Hippocampal formation (tissue), 2 donors: ENCODE measurements at regions not wholly inside any gene's neighbourhood (a gene's known extent, or its start where the extent isn't known, plus 50 kb on each side); places are given as distances from the start of the nearest gene placed in this dataset.

Source experiments
- DNase-seq, 2 donors: peaks; one replicate each; lab custom pipeline; 2025; lab: John Stamatoyannopoulos, UW

GRCh38 chr14:96727980-96728717 is 69.0 kb upstream of the VRK1 start:
- no peak for DNase-seq

GRCh38 chr14:96729889-96730288 is 67.3 kb upstream of the VRK1 start:
- no peak for DNase-seq

GRCh38 chr14:96730386-96730785 is 66.8 kb upstream of the VRK1 start:
- DNase-seq = no peak

GRCh38 chr14:96734076-96734622 is 63.0 kb upstream of the VRK1 start:
- no peak for DNase-seq

GRCh38 chr14:96735526-96735925 is 61.7 kb upstream of the VRK1 start:
- DNase-seq = no peak

- DNase-seq = no peak
These were observed 60.7 kb upstream of the VRK1 start for GRCh38 chr14:96736439-96736838.

- no peak for DNase-seq
These were observed 59.3 kb upstream of the VRK1 start for GRCh38 chr14:96737881-96738280.

GRCh38 chr14:96739200-96739910 is 57.8 kb upstream of the VRK1 start:
- DNase-seq = no peak

GRCh38 chr14:96741151-96741977 is 55.8 kb upstream of the VRK1 start:
- DNase-seq = peak in 1 of 2 donors; percentile 50

GRCh38 chr14:96744262-96744661 is 52.9 kb upstream of the VRK1 start:
- no peak for DNase-seq

GRCh38 chr14:96745500-96746051 is 51.6 kb upstream of the VRK1 start:
- no peak for DNase-seq

- no peak for DNase-seq
These were observed 51.1 kb upstream of the VRK1 start for GRCh38 chr14:96746101-96746500.

GRCh38 chr14:96747006-96747405 is 50.2 kb upstream of the VRK1 start:
- DNase-seq = no peak
